ENCODE measurements at regions not wholly inside any gene's neighbourhood (a gene's known extent, or its start where the extent isn't known, plus 50 kb on each side); places are given as distances from the start of the nearest gene placed in this dataset.
"Not testable (repeated sequence)": the region's sequence is repeated elsewhere in the genome, so short reads cannot be mapped to it uniquely, and the experiment has no call there.

- no peaks in the 10 kb centered on the region for H3K27me3 ChIP-seq (ENCODE audit: insufficient read depth, low read length)
- no peaks in the 10 kb centered on the region for H3K9me3 ChIP-seq (ENCODE audit: insufficient read depth, low read depth, low read length)
- H3K27ac ChIP-seq (ENCODE audit: low read depth, low read length) = no peak overlapping the region
- no peaks in the 10 kb centered on the region for H3K4me1 ChIP-seq (ENCODE audit: insufficient read depth, low read length)
- H3K36me3 ChIP-seq (ENCODE audit: insufficient read depth, low read length) = no peaks in the 10 kb centered on the region
- no peak overlapping the region for H3K4me3 ChIP-seq (ENCODE audit: low read length)
- no peak overlapping the region for H3K9ac ChIP-seq (ENCODE audit: low read depth, low read length)
Observed at GRCh38 chr11:21723678-21724077, 469.2 kb upstream of the ANO5 start.

DNA sequence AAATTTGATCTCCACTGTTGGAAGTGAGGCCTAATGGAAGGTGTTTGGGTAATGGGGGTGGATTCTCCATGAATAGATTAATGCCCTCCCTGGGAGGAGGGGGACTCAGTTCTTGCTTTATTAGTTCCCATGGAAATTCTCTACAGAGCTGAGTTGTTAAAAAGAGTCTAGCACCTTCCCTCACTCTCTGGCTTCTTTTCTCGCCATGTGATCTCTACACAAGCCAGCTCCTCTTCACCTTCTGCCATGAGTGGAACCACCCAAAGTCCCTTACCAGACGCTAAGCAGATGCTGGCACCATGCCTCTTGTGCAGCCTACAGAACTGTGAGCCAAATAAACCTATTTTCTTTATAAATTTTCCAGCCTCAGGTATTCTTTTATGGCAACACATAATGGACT is 465.8 kb upstream of the ANO5 start:
- Histone ChIP-seq H3K9ac (ENCODE audit: low read depth, low read length) (no peak overlapping the region), H3K36me3 (ENCODE audit: insufficient read depth, low read length) (no peaks in the 10 kb centered on the region), H3K4me3 (ENCODE audit: low read length) (no peak overlapping the region), H3K9me3 (ENCODE audit: insufficient read depth, low read depth, low read length) (peaks cover 3% of the 10 kb centered on the region; the same call in 1 of the 2 replicates), H3K27ac (ENCODE audit: low read depth, low read length) (no peak overlapping the region), H3K27me3 (ENCODE audit: insufficient read depth, low read length) (no peaks in the 10 kb centered on the region), H3K4me1 (ENCODE audit: insufficient read depth, low read length) (no peaks in the 10 kb centered on the region)
- WGBS = 91% methylated on average over 2 of the region's 2 CpGs

- no peaks in the 10 kb centered on the region for H3K27me3 ChIP-seq (ENCODE audit: insufficient read depth, low read length)
- no peak overlapping the region for H3K9ac ChIP-seq (ENCODE audit: low read depth, low read length)
- H3K4me1 ChIP-seq (ENCODE audit: insufficient read depth, low read length) = no peaks in the 10 kb centered on the region
- peaks cover 3% of the 10 kb centered on the region; the same call in 1 of the 2 replicates for H3K9me3 ChIP-seq (ENCODE audit: insufficient read depth, low read depth, low read length)
- 100% methylated on average over 1 of the region's 1 CpG for WGBS
- H3K27ac ChIP-seq (ENCODE audit: low read depth, low read length) = no peak overlapping the region
- H3K36me3 ChIP-seq (ENCODE audit: insufficient read depth, low read length) = no peaks in the 10 kb centered on the region
- no peak overlapping the region for H3K4me3 ChIP-seq (ENCODE audit: low read length)
Observed at GRCh38 chr11:21736404-21736803, 456.5 kb upstream of the ANO5 start.

GRCh38 chr11:21752475-21753243 is 440.2 kb upstream of the ANO5 start:
- H3K4me3 ChIP-seq (ENCODE audit: low read length) = peak overlapping the region; percentile 16; the same call in 1 of the 2 replicates
- H3K9ac ChIP-seq (ENCODE audit: low read depth, low read length); H3K9me3 ChIP-seq (ENCODE audit: insufficient read depth, low read depth, low read length); H3K27ac ChIP-seq (ENCODE audit: low read depth, low read length); H3K27me3 ChIP-seq (ENCODE audit: insufficient read depth, low read length); H3K4me1 ChIP-seq (ENCODE audit: insufficient read depth, low read length); H3K36me3 ChIP-seq (ENCODE audit: insufficient read depth, low read length): not testable (repeated sequence)
- 97% methylated on average over 37 of the region's 37 CpGs for WGBS

DNA sequence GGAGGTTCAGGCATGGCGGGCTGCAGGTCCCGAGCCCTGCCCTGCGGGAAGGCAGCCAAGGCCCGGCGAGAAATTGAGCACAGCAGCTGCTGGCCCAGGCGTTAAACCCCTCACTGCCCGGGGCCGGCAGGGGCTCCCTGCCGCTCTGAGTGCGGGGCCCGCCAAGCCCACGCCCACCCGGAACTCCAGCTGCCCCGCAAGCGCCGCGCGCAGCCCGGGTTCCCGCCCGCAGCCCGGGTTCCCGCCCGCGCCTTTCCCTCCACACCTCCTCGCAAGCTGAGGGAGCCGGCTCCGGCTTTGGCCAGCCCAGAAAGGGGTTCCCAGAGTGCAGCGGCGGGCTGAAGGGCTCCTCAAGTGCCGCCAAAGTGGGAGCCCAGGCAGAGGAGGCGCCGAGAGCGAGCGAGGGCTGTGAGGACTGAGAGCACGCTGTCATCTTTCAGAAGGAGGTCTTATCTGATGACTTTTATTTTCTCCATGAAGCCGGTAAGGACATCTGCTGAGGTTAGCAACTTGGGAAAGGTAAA is 439.6 kb upstream of the ANO5 start:
- not testable (repeated sequence) for H3K27ac ChIP-seq (ENCODE audit: low read depth, low read length); H3K36me3 ChIP-seq (ENCODE audit: insufficient read depth, low read length); H3K9me3 ChIP-seq (ENCODE audit: insufficient read depth, low read depth, low read length); H3K9ac ChIP-seq (ENCODE audit: low read depth, low read length); H3K4me1 ChIP-seq (ENCODE audit: insufficient read depth, low read length); H3K27me3 ChIP-seq (ENCODE audit: insufficient read depth, low read length)
- 97% methylated on average over 35 of the region's 37 CpGs for WGBS
- peak overlapping the region; percentile 16; the same call in 1 of the 2 replicates for H3K4me3 ChIP-seq (ENCODE audit: low read length)

GRCh38 chr11:21761000-21761399 is 431.9 kb upstream of the ANO5 start:
- no peaks in the 10 kb centered on the region for H3K4me1 ChIP-seq (ENCODE audit: insufficient read depth, low read length)
- H3K9ac ChIP-seq (ENCODE audit: low read depth, low read length) = no peak overlapping the region
- H3K9me3 ChIP-seq (ENCODE audit: insufficient read depth, low read depth, low read length) = peaks cover 30% of the 10 kb centered on the region
- no peaks in the 10 kb centered on the region for H3K27me3 ChIP-seq (ENCODE audit: insufficient read depth, low read length)
- no peak overlapping the region for H3K27ac ChIP-seq (ENCODE audit: low read depth, low read length)
- H3K4me3 ChIP-seq (ENCODE audit: low read length) = no peak overlapping the region
- WGBS = 90% methylated on average over 1 of the region's 3 CpGs
- no peaks in the 10 kb centered on the region for H3K36me3 ChIP-seq (ENCODE audit: insufficient read depth, low read length)

- Histone ChIP-seq H3K9me3 (ENCODE audit: insufficient read depth, low read depth, low read length) (no peaks in the 10 kb centered on the region), H3K4me3 (ENCODE audit: low read length) (no peak overlapping the region), H3K4me1 (ENCODE audit: insufficient read depth, low read length) (no peaks in the 10 kb centered on the region), H3K9ac (ENCODE audit: low read depth, low read length) (no peak overlapping the region), H3K36me3 (ENCODE audit: insufficient read depth, low read length) (no peaks in the 10 kb centered on the region), H3K27me3 (ENCODE audit: insufficient read depth, low read length) (no peaks in the 10 kb centered on the region), H3K27ac (ENCODE audit: low read depth, low read length) (no peak overlapping the region)
- 97% methylated on average over 3 of the region's 3 CpGs for WGBS
Observed at GRCh38 chr11:21768388-21768787, 424.5 kb upstream of the ANO5 start.

- no peaks in the 10 kb centered on the region for H3K4me1 ChIP-seq (ENCODE audit: insufficient read depth, low read length)
- no peak overlapping the region for H3K27ac ChIP-seq (ENCODE audit: low read depth, low read length)
- WGBS = 92% methylated on average over 3 of the region's 3 CpGs
- H3K9me3 ChIP-seq (ENCODE audit: insufficient read depth, low read depth, low read length) = no peaks in the 10 kb centered on the region
- H3K9ac ChIP-seq (ENCODE audit: low read depth, low read length) = no peak overlapping the region
- H3K27me3 ChIP-seq (ENCODE audit: insufficient read depth, low read length) = no peaks in the 10 kb centered on the region
- no peak overlapping the region for H3K4me3 ChIP-seq (ENCODE audit: low read length)
- H3K36me3 ChIP-seq (ENCODE audit: insufficient read depth, low read length) = no peaks in the 10 kb centered on the region
Observed at GRCh38 chr11:21769188-21769587, 423.7 kb upstream of the ANO5 start.

- Histone ChIP-seq H3K27ac (ENCODE audit: low read depth, low read length) (no peak overlapping the region), H3K9ac (ENCODE audit: low read depth, low read length) (no peak overlapping the region), H3K27me3 (ENCODE audit: insufficient read depth, low read length) (no peaks in the 10 kb centered on the region), H3K4me1 (ENCODE audit: insufficient read depth, low read length) (no peaks in the 10 kb centered on the region), H3K36me3 (ENCODE audit: insufficient read depth, low read length) (no peaks in the 10 kb centered on the region), H3K9me3 (ENCODE audit: insufficient read depth, low read depth, low read length) (no peaks in the 10 kb centered on the region), H3K4me3 (ENCODE audit: low read length) (no peak overlapping the region)
- WGBS = 87% methylated on average over 1 of the region's 1 CpG
Observed at GRCh38 chr11:21771097-21771496, 421.8 kb upstream of the ANO5 start.

DNA sequence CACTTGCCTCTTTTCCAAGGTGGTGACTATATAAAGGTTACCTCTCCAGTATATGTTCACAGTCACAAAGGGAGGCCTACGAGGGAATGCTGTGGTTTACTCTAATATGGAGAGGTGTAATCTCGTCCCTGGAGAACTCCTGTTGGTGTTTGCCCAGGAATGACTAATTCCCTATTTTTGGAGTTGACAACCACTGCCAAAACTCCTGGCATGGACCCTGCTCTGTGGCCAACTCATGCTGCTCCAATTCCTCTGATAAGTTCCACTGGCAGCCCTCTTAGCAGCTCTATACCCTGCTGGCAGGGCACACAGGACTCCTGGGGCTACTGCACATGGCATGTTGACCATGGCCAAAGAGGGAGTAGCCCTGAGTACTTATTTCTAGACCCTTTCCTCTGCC is 418.7 kb upstream of the ANO5 start:
- Histone ChIP-seq H3K9me3 (ENCODE audit: insufficient read depth, low read depth, low read length) (no peaks in the 10 kb centered on the region), H3K4me3 (ENCODE audit: low read length) (no peak overlapping the region), H3K9ac (ENCODE audit: low read depth, low read length) (no peak overlapping the region), H3K36me3 (ENCODE audit: insufficient read depth, low read length) (no peaks in the 10 kb centered on the region), H3K27me3 (ENCODE audit: insufficient read depth, low read length) (no peaks in the 10 kb centered on the region), H3K27ac (ENCODE audit: low read depth, low read length) (no peak overlapping the region), H3K4me1 (ENCODE audit: insufficient read depth, low read length) (no peaks in the 10 kb centered on the region)
- WGBS = 92% methylated on average over 2 of the region's 2 CpGs

- Histone ChIP-seq H3K36me3 (ENCODE audit: insufficient read depth, low read length) (no peaks in the 10 kb centered on the region), H3K9ac (ENCODE audit: low read depth, low read length) (no peak overlapping the region), H3K27me3 (ENCODE audit: insufficient read depth, low read length) (no peaks in the 10 kb centered on the region), H3K4me1 (ENCODE audit: insufficient read depth, low read length) (no peaks in the 10 kb centered on the region), H3K4me3 (ENCODE audit: low read length) (no peak overlapping the region), H3K27ac (ENCODE audit: low read depth, low read length) (no peak overlapping the region), H3K9me3 (ENCODE audit: insufficient read depth, low read depth, low read length) (no peaks in the 10 kb centered on the region)
Observed at GRCh38 chr11:21775911-21776310, 417.0 kb upstream of the ANO5 start.

DNA sequence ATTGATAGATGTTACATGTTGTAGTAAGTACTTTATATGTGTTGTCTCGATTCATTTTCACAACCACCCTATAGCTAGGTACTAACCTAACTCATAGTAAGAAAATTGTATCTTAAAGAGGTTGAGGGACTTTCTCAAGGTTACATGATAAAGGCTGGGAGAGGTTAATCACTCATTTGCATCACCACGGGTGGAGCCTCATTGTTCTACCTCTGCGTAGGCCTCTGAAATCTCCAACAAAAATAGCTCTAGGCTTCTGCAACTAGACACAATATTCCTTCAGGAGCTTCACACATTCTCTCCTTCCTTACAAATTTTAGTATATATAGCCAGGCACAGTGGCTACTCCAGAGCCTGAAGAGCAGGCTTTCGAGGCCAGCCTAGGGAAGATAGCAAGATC is 408.9 kb upstream of the ANO5 start:
- Histone ChIP-seq H3K4me3 (ENCODE audit: low read length) (no peak overlapping the region), H3K9me3 (ENCODE audit: insufficient read depth, low read depth, low read length) (no peaks in the 10 kb centered on the region), H3K36me3 (ENCODE audit: insufficient read depth, low read length) (no peaks in the 10 kb centered on the region), H3K9ac (ENCODE audit: low read depth, low read length) (no peak overlapping the region), H3K27ac (ENCODE audit: low read depth, low read length) (no peak overlapping the region), H3K27me3 (ENCODE audit: insufficient read depth, low read length) (no peaks in the 10 kb centered on the region), H3K4me1 (ENCODE audit: insufficient read depth, low read length) (peaks cover 8% of the 10 kb centered on the region)
- WGBS = 50% methylated on average over 3 of the region's 4 CpGs
